Spleen (tissue), 11 donors: ENCODE measurements at regions not wholly inside any gene's neighbourhood (a gene's known extent, or its start where the extent isn't known, plus 50 kb on each side); places are given as distances from the start of the nearest gene placed in this dataset.
A peak's percentile ranks its signal among the peaks of the same experiment; 100 is the strongest.
"Not testable (repeated sequence)": the region's sequence is repeated elsewhere in the genome, so short reads cannot be mapped to it uniquely, and the experiment has no call there.

Experiments used
- DNase-seq: peaks from one replicate; pipeline ENCODE4 v3.0.0-alpha.2; 2020
- H3K27ac ChIP-seq, 8 donors: fragments of 200-600 bp; sonication (generic) in 7 of 8; 1 replicate in 4 of 8; 2 replicates in 4 of 8; pipeline versions ENCODE4 v1.5.0 to v1.8.0; 2016 to 2021; ENCODE audit warnings: inconsistent platforms in 4 of 8, mild to moderate bottlenecking in 4 of 8, moderate library complexity in 1 of 8
- H3K27me3 ChIP-seq, 7 donors: fragments of 200-600 bp; sonication (generic) in 6 of 7; replicated peaks in 1 of 7; 1 replicate in 4 of 7; 2 replicates in 3 of 7; pipeline versions ENCODE4 v1.5.0 to v1.8.0; 2016 to 2021; ENCODE audit warnings: inconsistent platforms in 3 of 7, mild to moderate bottlenecking in 1 of 7
- H3K36me3 ChIP-seq, 6 donors: fragments of 200-600 bp; sonication (generic) in 5 of 6; 1 replicate in 4 of 6; 2 replicates in 2 of 6; pipeline versions ENCODE4 v1.5.0 to v1.8.0; 2016 to 2021; ENCODE audit warnings: inconsistent platforms in 2 of 6
- H3K4me1 ChIP-seq, 6 donors: fragments of 200-600 bp; sonication (generic) in 5 of 6; 1 replicate in 3 of 6; 2 replicates in 3 of 6; pipeline versions ENCODE4 v1.5.0 to v1.8.0; 2016 to 2021; ENCODE audit warnings: inconsistent platforms in 3 of 6
- H3K4me3 ChIP-seq, 8 donors: fragments of 200-600 bp; sonication (generic) in 7 of 8; 1 replicate in 4 of 8; 2 replicates in 4 of 8; pipeline versions ENCODE4 v1.5.0 to v1.8.0; 2016 to 2021; ENCODE audit warnings: inconsistent platforms in 4 of 8, mild to moderate bottlenecking in 4 of 8, moderate library complexity in 2 of 8
- H3K9me3 ChIP-seq, 8 donors: fragments of 200-600 bp; sonication (generic) in 7 of 8; 1 replicate in 4 of 8; 2 replicates in 4 of 8; pipeline versions ENCODE4 v1.5.0 to v1.8.0; 2016 to 2021; ENCODE audit warnings: inconsistent platforms in 4 of 8
- POLR2A ChIP-seq, 3 donors: fragments of 450-650 bp; IDR thresholded peaks; one replicate each; pipeline ENCODE4 v1.5.1; 2017; ENCODE audit warnings: antibody characterized with exemption in 3 of 3, mild to moderate bottlenecking in 1 of 3
- POLR2AphosphoS5 ChIP-seq, 3 donors: sonication (generic); formaldehyde crosslinking; IDR thresholded peaks; one replicate each; pipeline ENCODE4 v1.5.1; 2017; ENCODE audit warnings: antibody characterized with exemption in 3 of 3
- WGBS, 5 donors: extraction: QIAGEN DNeasy Blood & Tissue Kit in 3 of 5; methylation state at CpG; one replicate each; pipeline versions ENCODE4 v1.1.5 to v1.1.7; 2013 to 2018; 5-methylcytosine and 5-hydroxymethylcytosine counted together
- intact Hi-C: fragments of 100-400 bp; cut with DNase I; formaldehyde crosslinking; loops from one replicate; pipeline ENCODE4 v1.15.0; 2023; ENCODE audit warnings: low total_unique reads
- TF ChIP-seq, protein P1 (sequence below), 11 experiments: fragments of 200-600 bp in 7 of 11; fragments of 450-650 bp in 4 of 11; sonication (generic) in 4 of 11; IDR thresholded peaks in 8 of 11; conservative IDR thresholded peaks in 3 of 11; 1 replicate in 7 of 11; 2 replicates in 4 of 11; pipeline versions ENCODE4 v1.4.0 to v1.8.0; 2016 to 2021; ENCODE audit warnings: antibody characterized with exemption in 11 of 11, inconsistent platforms in 4 of 11, mild to moderate bottlenecking in 1 of 11
- donor health status: healthy with polysubstance abuse.
- donor health status: DM: no; HTN: no; CAD: no; lungs with moderate emphysema.
- donor health status: DM: no; HTN: no; CAD: no.
- donor health status: Bipolar disorder and iron deficiency.
- donor health status: healthy.
- donor health status: DM: no; HTN: no; CAD: no.
- donor health status: DM: yes; HTN: yes; CAD: no.

DNA sequence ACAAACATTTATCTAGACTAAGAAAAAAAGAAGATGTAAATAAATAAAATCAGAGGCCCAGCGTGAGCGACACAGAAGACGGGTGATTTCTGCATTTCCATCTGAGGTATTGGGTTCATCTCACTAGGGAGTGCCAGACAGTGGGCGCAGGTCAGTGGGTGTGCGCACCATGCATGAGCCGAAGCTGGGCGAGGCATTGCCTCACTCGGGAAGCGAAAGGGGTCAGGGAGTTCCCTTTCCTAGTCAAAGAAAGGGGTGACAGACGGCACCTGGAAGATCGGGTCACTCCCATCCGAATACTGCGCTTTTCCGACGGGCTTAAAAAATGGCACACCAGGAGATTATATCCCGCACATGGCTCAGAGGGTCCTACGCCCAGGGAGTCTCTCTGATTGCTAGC is 79.5 kb upstream of the ABCD2 start:
- H3K27me3 ChIP-seq, H3K36me3 ChIP-seq, H3K4me3 ChIP-seq, H3K27ac ChIP-seq, DNase-seq, H3K4me1 ChIP-seq, intact Hi-C loops: not testable (repeated sequence)
- 94 to 97% (median 95%) methylated on average over 17 of the region's 17 CpGs for WGBS, 5 donors
- H3K9me3 ChIP-seq: peaks cover 0 to 20% (median 7%) of the 10 kb centered on the region in 8 donors

- no peak for TF ChIP-seq POLR2AphosphoS5 (IDR thresholded peaks at IDR 0.05)
- TF ChIP-seq, protein P1, sequence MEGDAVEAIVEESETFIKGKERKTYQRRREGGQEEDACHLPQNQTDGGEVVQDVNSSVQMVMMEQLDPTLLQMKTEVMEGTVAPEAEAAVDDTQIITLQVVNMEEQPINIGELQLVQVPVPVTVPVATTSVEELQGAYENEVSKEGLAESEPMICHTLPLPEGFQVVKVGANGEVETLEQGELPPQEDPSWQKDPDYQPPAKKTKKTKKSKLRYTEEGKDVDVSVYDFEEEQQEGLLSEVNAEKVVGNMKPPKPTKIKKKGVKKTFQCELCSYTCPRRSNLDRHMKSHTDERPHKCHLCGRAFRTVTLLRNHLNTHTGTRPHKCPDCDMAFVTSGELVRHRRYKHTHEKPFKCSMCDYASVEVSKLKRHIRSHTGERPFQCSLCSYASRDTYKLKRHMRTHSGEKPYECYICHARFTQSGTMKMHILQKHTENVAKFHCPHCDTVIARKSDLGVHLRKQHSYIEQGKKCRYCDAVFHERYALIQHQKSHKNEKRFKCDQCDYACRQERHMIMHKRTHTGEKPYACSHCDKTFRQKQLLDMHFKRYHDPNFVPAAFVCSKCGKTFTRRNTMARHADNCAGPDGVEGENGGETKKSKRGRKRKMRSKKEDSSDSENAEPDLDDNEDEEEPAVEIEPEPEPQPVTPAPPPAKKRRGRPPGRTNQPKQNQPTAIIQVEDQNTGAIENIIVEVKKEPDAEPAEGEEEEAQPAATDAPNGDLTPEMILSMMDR (IDR thresholded peaks at IDR 0.05 in 8 of 11, conservative IDR thresholded peaks at IDR 0.05 in 3 of 11): no peak
- TF ChIP-seq POLR2A (IDR thresholded peaks at IDR 0.05): no peak
- H3K36me3 ChIP-seq: no peaks in the 10 kb centered on the region
- H3K4me1 ChIP-seq: no peaks in the 10 kb centered on the region
- H3K4me3 ChIP-seq: no peak overlapping the region
- intact Hi-C loops: no loop called here
- 79 to 91% (median 84%) methylated on average over 4 of the region's 4 CpGs for WGBS, 5 donors
- H3K27ac ChIP-seq: no peak overlapping the region
- no peak for DNase-seq
- no peaks in the 10 kb centered on the region for H3K27me3 ChIP-seq
- H3K9me3 ChIP-seq: peaks cover 0 to 15% (median 7%) of the 10 kb centered on the region in 8 donors
Observed at GRCh38 chr12:39697108-39697507, 77.5 kb upstream of the ABCD2 start.

- Histone ChIP-seq H3K36me3 (no peaks in the 10 kb centered on the region), H3K9me3 (no peaks in the 10 kb centered on the region), H3K4me1 (no peaks in the 10 kb centered on the region), H3K4me3 (no peak overlapping the region), H3K27ac (no peak overlapping the region), H3K27me3 (no peaks in the 10 kb centered on the region)
- no peak for DNase-seq
- intact Hi-C loops: loop anchor here (5.0 kb wide), 1 partner anchor 370 kb away; no protein-coding TSS in a partner anchor
- WGBS, 5 donors: 65 to 84% (median 77%) methylated on average over 1 of the region's 1 CpG
- TF ChIP-seq POLR2AphosphoS5 (IDR thresholded peaks at IDR 0.05): no peak
- TF ChIP-seq, protein P1 (IDR thresholded peaks at IDR 0.05 in 8 of 11, conservative IDR thresholded peaks at IDR 0.05 in 3 of 11): peak in 6 of 11 experiments; percentile 13 to 37 (median 21)
Observed at GRCh38 chr12:39692258-39692853, 72.8 kb upstream of the ABCD2 start.

- H3K27me3 ChIP-seq: no peaks in the 10 kb centered on the region
- 82 to 100% (median 90%) methylated on average over 1 of the region's 1 CpG for WGBS, 5 donors
- DNase-seq: no peak
- no peak overlapping the region for H3K4me3 ChIP-seq
- intact Hi-C loops: no loop called here
- TF ChIP-seq, protein P1 (IDR thresholded peaks at IDR 0.05 in 8 of 11, conservative IDR thresholded peaks at IDR 0.05 in 3 of 11): no peak
- TF ChIP-seq POLR2AphosphoS5 (IDR thresholded peaks at IDR 0.05): no peak
- TF ChIP-seq POLR2A (IDR thresholded peaks at IDR 0.05): no peak
- H3K4me1 ChIP-seq: peaks cover 0 to 5% (median 0%) of the 10 kb centered on the region in 6 donors
- H3K27ac ChIP-seq: no peak overlapping the region
- no peaks in the 10 kb centered on the region for H3K9me3 ChIP-seq
- no peaks in the 10 kb centered on the region for H3K36me3 ChIP-seq
Observed at GRCh38 chr12:39685854-39686657, 66.5 kb upstream of the ABCD2 start.
